HG03521 (cell line): ENCODE measurements at regions not wholly inside any gene's neighbourhood (a gene's known extent, or its start where the extent isn't known, plus 50 kb on each side); places are given as distances from the start of the nearest gene placed in this dataset.

ENCODE experiments used
- ATAC-seq: cut with Tn5 transposase; IDR thresholded peaks from one replicate; pipeline ENCODE4 v1.9.1; 2021; ENCODE audit warnings: mild to moderate bottlenecking, moderate library complexity; ENCODE audit not compliant: unreplicated experiment

DNA sequence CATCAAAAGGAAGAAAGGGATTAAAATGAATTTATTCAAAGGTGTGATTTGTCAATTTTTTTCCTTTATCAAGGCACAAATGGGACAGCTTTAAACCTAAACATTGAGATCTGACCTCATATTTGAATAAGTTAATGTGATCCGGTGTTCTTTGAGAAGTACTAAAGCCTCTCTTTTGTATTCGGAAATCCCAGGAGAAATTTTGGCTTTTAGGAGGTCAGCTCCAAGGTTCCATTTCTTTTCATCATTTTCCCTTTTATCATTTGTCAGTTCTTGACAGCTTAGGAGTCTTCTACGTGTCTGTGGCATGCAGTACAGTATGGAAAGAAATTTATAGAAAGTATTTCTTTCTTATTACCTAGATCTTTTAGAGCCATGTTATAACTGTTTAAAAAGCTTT, 873.4 kb upstream of the CDH8 start:
- ATAC-seq, result no peak

GRCh38 chr16:62907562-62907961, 871.3 kb upstream of the CDH8 start:
- no peak for ATAC-seq

GRCh38 chr16:62903961-62904502, 867.8 kb upstream of the CDH8 start:
- ATAC-seq, result no peak

DNA sequence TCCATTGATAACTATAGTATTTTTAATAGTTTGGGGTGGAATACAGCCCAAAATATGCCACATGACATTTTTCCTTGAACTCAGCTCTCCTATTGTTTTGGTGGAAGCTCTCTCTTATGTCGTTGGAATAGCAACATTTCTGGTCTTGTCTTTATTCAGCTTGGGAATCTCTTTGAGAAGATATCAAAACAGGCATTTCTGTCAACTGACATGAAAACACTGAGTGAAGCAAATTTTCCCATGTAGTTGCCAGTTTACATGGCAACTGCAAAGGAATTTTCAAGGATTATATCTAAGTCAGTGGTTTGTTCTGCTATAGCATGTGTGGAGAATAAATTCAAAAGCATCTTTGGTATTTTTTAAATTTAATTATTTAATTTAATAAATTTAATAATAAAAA, 863.5 kb upstream of the CDH8 start:
- ATAC-seq, result no peak

DNA sequence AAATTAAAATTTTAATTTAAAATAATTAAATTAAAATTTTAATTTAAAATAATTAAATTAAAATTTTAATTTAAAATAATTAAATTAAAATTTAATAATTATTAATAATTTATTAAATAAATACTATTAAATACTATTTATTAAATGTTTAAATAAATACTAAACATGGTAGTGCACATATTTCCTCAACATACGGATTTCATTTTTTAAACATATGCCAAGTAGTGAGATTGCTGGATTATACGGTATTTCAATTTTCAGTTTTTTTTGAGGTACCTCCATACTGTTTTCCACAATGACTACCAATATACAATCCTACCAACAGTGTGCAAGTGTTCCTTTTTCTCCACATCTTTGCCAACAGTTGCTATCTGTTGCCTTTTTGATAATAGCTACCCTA, 852.9 kb upstream of the CDH8 start:
- ATAC-seq, result no peak

- ATAC-seq, result no peak
Measured at GRCh38 chr16:62883509-62883908, 847.3 kb upstream of the CDH8 start.

DNA sequence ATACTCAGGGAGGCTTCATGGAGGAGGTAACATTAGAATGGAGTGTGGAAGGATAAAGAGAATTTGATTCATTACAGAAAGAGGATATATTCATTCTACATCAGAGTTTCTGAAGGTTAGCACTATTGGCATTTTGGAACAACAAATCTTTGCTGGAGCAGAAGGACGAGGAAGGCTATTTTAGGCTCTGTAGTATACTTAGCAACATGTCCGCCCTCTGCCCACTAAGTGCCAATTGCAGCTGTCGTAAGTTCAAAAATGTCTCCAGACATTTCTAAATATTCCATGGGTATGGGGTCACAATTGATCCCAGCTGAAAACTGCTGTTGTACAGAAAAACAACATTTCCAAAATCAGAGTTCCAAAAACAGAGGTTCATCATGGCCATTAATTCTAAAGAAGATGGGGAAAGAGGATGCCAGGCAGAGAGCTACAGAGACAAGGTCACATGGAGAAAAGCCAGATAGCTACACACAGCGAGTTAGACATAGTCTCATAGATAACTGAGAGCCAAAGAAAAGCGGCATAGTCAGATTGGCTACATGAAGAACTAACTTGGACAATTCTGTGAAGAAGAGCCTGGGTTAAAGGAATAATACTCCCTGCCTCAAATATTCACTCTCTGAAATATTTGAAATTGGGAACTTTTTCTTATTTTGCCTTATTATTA, 846.4 kb upstream of the CDH8 start:
- no peak for ATAC-seq

- ATAC-seq, result no peak
Measured at GRCh38 chr16:62876133-62876532, 839.9 kb upstream of the CDH8 start.

- no peak for ATAC-seq
Measured at GRCh38 chr16:62872339-62872738, 836.1 kb upstream of the CDH8 start.

- ATAC-seq, result no peak
Measured at GRCh38 chr16:62870554-62870953, 834.3 kb upstream of the CDH8 start.

GRCh38 chr16:62869837-62870236, 833.6 kb upstream of the CDH8 start:
- ATAC-seq, result no peak

DNA sequence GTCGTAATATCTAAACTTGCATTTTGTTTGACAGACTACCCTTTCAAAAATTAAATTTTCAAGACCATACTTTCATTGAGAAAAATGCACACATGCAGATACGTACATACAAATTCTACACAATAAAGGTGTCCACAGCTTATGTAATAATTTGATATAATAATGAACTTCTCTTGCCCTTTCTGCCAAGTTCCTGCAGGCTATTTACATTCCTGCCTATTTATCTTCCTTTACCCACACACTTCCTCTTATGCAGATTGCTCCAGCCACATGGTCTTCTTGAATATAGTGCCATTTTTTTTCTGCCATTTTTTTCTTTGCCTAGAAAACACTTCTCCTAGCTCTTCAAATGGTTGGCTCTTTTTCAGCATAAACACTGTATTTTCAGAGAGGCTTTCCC, 826.9 kb upstream of the CDH8 start:
- ATAC-seq, result no peak

DNA sequence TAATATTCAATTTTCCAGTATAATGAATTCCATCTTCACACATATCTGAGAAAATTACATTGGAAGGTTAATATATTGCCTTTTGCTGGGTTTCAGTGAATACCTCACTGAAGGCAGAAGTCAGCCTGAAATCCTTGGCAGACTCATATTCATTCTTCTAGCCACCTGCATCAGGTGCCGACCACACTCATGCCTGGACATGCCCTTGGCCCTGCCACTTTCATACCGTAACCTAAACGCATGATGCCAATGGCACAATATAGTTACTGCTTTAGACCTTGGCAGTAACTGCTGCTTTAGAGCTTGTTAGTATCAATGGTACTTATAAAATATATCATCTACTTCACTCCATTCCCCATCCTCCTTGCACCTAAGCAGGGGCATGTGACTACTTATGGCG, 817.6 kb upstream of the CDH8 start:
- no peak for ATAC-seq

DNA sequence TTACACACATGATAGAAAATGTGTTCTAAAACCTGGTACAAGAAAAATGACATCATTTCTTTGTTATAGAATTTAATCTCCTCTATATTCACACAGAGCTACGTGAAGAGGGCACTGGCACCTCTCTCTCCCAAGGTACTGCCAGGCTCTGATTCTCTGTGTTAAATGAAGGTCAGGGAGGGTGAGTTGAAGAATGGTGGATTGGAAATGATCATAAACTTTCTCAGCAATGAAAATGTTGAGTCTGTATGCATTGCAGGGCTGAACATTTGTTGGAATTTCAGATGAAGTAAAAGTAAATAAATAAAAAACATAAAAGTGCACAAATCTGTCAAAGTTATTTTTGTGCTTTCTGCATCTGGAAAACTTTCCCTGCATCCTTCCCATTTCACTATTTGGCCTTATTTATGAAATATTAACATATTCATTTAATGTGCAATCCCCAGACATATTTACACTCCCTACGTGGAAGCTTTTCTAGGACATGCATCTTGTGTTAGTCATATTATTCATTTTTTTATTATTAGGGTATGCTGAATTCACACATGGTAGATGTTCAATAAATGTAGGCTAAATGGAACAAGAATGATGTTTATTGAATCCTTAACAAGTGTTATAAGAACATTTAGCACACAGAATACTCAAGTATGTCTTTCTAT, 810.3 kb upstream of the CDH8 start:
- ATAC-seq, result no peak

DNA sequence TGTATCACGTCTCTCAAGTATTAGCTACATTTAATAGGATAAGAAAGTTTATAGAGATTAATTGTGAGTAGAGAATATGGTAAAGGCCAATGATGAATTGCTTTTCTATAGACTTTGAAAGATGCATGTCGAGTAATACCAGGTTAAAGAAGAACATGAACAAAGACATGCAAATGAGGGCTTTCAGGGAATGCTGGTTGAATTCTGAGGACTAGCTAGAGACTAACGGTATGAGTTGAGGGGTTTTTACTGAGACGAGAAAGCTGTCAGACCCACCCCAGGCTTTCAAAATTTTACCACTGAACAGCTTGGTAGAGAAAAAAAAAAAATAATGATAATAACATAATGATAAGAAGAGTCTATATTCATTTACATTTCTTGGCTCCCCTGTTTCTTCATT, 796.0 kb upstream of the CDH8 start:
- ATAC-seq, result no peak

GRCh38 chr16:62831235-62831850, 795.1 kb upstream of the CDH8 start:
- no peak for ATAC-seq

DNA sequence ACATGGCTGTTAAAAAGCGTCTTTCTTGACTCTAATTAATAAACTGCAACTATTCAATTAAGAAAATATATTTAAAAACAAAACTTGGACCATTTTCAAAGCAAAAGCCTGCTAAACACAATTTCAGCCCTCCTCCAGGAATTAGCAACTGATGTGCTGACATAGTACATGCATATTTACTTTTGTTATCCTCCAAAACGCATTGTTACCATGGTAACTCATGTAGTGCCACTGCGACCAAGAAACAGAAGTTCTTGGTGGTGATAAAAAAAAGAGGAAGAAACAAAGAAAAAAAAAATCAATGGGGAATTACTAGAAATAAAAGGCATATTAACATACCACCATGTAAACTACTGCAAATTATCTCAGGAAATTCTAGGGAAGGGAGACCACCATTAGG, 793.4 kb upstream of the CDH8 start:
- no peak for ATAC-seq

DNA sequence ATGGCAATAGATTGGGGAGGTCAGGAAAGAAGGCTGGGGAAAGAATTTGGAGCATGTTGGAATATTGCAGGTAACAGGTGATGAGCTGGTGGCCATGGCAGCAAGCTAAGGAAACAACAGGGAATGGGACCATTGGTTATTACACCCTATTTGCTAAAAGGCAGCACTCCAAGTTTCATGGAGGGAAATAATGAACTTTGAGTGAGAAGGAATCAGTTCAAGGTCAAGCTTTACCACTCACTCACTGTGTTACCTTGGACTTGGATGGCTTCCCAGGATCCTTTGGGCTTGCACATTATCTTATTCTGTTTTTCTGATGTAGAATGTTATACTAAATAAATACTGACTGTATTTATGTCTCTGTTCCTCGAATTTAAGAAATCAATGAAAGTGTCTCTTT, 792.8 kb upstream of the CDH8 start:
- no peak for ATAC-seq

- no peak for ATAC-seq
Measured at GRCh38 chr16:62821824-62822223, 785.6 kb upstream of the CDH8 start.

DNA sequence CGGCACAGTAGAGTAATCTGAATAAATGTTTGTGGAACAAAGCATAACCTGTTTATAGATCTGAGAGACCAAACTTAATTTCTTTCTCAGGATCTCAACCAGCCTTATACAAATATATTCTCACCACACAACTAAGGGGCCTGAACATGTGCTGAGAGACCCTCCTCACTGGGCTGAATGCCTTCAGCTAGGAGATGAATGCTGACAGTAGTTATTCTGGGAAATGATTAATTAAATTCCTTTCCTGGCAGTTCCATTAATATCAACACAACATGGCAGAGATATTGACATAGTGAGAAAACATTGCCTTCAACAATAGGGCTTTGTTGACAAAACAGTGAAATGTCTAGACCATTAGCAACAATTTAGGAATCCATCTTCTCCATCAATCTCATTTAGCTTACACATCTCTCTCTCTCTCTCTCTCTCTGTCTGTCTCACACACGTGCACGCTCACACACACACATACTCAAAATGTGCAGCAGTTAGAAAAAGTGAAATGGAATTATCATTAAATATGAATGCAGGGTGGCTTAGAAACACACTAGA, 780.8 kb upstream of the CDH8 start:
- ATAC-seq, result no peak

- no peak for ATAC-seq
Measured at GRCh38 chr16:62814891-62815290, 778.7 kb upstream of the CDH8 start.
